Hematopoietic multipotent progenitor cell (in vitro differentiated cells): ENCODE measurements at regions not wholly inside any gene's neighbourhood (a gene's known extent, or its start where the extent isn't known, plus 50 kb on each side); places are given as distances from the start of the nearest gene placed in this dataset.

Source experiments
- DNase-seq, 3 donors: peaks; one replicate each; pipeline ENCODE4 v3.0.0-alpha.2; 2011 to 2015; ENCODE audit warnings: low read depth in 2 of 3, low spot score in 2 of 3

DNA sequence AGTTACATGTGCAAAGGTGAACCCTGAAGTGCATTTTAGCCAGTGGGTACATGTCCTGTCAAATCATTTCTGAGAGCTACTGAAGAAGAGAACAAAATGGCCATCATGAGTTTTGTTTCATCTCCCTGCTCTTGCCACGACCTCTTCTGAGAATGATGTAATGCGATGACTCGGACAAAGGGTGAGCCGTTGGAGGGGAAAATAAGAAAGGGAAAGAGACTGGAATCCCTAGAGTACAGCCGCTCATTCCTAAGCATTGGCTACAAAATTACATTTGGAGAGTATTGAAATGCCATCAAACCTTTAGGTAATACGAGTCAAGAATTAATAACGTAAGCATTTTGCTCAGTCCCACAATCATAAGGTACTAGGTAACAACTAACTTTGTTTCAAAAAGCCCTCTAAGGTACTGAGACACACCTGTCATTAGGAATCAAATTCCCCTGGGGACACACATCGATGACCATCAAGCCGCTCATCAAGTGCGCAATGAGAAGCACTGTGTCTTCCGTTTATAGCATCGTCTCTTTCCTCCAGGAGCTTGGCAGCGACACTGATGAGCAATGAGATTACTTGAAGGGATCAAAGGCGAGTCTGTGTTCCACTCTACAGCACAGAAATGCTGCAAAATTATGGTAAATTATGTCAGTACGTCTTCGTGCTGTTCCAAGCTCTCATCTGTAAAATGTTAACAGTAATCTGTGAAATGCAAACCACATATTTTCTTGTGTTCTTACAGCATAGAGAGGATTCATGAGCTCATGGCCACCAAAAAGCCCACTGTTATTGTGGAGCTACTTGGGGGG, 97.3 kb upstream of the PIEZO2 start:
- DNase-seq = no peak

GRCh38 chr18:11245879-11246278, 96.5 kb upstream of the PIEZO2 start:
- no peak for DNase-seq

DNA sequence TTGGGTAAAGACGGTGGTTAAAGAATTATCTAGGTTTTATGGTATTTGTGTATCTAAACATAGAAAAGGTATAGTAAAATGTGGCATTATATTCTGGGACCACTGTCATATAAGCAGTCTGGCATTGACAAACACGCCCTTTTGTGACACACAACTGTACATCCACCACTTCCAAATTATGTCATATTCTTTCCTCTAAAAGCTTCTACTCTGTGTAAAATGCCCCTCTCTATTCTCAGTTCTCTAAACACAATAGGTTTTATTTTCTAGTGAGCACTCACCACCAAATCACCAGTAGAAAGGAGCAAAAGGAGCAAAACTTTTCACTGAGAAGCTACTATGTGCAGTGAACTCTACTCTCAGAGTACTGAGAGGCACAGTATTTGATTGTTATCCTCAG, 88.1 kb upstream of the PIEZO2 start:
- no peak for DNase-seq

- no peak for DNase-seq
These were observed 87.7 kb upstream of the PIEZO2 start for GRCh38 chr18:11237066-11237465.

DNA sequence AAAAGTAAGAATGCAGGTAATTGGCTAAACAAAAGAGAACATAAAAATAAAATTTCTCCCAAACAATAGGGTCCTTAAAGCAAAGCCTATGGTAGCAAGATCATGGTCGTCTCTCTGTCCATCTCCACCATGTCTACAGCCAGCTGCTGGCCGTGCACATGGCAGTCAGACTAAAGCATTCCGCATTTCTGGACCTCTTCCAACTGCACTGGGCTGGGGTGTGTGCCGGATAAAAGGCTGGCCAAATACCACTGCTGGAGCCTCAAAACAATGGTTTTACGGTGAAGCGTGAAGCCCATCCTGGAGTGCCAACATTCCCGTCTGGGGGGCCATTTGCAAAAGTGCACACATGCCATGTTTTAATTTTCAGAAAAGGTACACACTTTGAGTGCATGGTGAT, 74.8 kb upstream of the PIEZO2 start:
- DNase-seq = no peak

GRCh38 chr18:11219571-11219970, 70.2 kb upstream of the PIEZO2 start:
- no peak for DNase-seq

GRCh38 chr18:11215216-11215615, 65.8 kb upstream of the PIEZO2 start:
- peak in 2 of 3 donors; percentile 5 to 58 for DNase-seq

GRCh38 chr18:11204020-11204419, 54.7 kb upstream of the PIEZO2 start:
- DNase-seq = no peak

- DNase-seq = no peak
These were observed 50.1 kb upstream of the PIEZO2 start for GRCh38 chr18:11199477-11199876.
